NCI-H82 treated with DMSO at 0.1 percent for 48 hours (cell line): ENCODE measurements at regions not wholly inside any gene's neighbourhood (a gene's known extent, or its start where the extent isn't known, plus 50 kb on each side); places are given as distances from the start of the nearest gene placed in this dataset.
"Not testable (repeated sequence)": the region's sequence is repeated elsewhere in the genome, so short reads cannot be mapped to it uniquely, and the experiment has no call there.

Source experiments
- DNase-seq: peaks from one replicate; lab custom pipeline; 2025; ENCODE audit not compliant: unreplicated experiment; lab: John Stamatoyannopoulos, UW

GRCh38 chr1:194618101-194618500, 1431.7 kb upstream of the B3GALT2 start:
- no peak for DNase-seq

- not testable (repeated sequence) for DNase-seq
These were observed 1430.9 kb upstream of the B3GALT2 start for GRCh38 chr1:194617272-194617671.

GRCh38 chr1:194616835-194617234, 1430.4 kb upstream of the B3GALT2 start:
- DNase-seq = no peak

GRCh38 chr1:194602184-194602583, 1415.8 kb upstream of the B3GALT2 start:
- DNase-seq = no peak

GRCh38 chr1:194600716-194601115, 1414.3 kb upstream of the B3GALT2 start:
- no peak for DNase-seq

- DNase-seq = no peak
These were observed 1411.7 kb upstream of the B3GALT2 start for GRCh38 chr1:194598098-194598497.

GRCh38 chr1:194586302-194586701, 1399.9 kb upstream of the B3GALT2 start:
- DNase-seq = no peak

- DNase-seq = no peak
These were observed 1397.6 kb upstream of the B3GALT2 start for GRCh38 chr1:194584052-194584451.

GRCh38 chr1:194570476-194570875, 1384.1 kb upstream of the B3GALT2 start:
- DNase-seq = no peak

- no peak for DNase-seq
These were observed 1382.2 kb upstream of the B3GALT2 start for GRCh38 chr1:194568610-194569009.

- DNase-seq = no peak
These were observed 1361.7 kb upstream of the B3GALT2 start for GRCh38 chr1:194548071-194548470.

- DNase-seq = no peak
These were observed 1357.6 kb upstream of the B3GALT2 start for GRCh38 chr1:194544012-194544411.

GRCh38 chr1:194538453-194538852, 1352.0 kb upstream of the B3GALT2 start:
- DNase-seq = no peak

GRCh38 chr1:194537521-194537920, 1351.1 kb upstream of the B3GALT2 start:
- DNase-seq = no peak

GRCh38 chr1:194535369-194535768, 1349.0 kb upstream of the B3GALT2 start:
- DNase-seq = no peak

GRCh38 chr1:194534784-194535183, 1348.4 kb upstream of the B3GALT2 start:
- no peak for DNase-seq

GRCh38 chr1:194533641-194534040, 1347.2 kb upstream of the B3GALT2 start:
- no peak for DNase-seq

- DNase-seq = no peak
These were observed 1331.2 kb upstream of the B3GALT2 start for GRCh38 chr1:194517567-194517966.

- DNase-seq = no peak
These were observed 1329.5 kb upstream of the B3GALT2 start for GRCh38 chr1:194515916-194516315.

GRCh38 chr1:194512957-194513356, 1326.5 kb upstream of the B3GALT2 start:
- no peak for DNase-seq

- no peak for DNase-seq
These were observed 1325.9 kb upstream of the B3GALT2 start for GRCh38 chr1:194512345-194512744.

- no peak for DNase-seq
These were observed 1316.8 kb upstream of the B3GALT2 start for GRCh38 chr1:194503209-194503608.

- DNase-seq = no peak
These were observed 1309.0 kb upstream of the B3GALT2 start for GRCh38 chr1:194495434-194495833.

- DNase-seq = no peak
These were observed 1300.8 kb upstream of the B3GALT2 start for GRCh38 chr1:194487172-194487571.
